ENCODE measurements at regions not wholly inside any gene's neighbourhood (a gene's known extent, or its start where the extent isn't known, plus 50 kb on each side); places are given as distances from the start of the nearest gene placed in this dataset.
"Not testable (repeated sequence)": the region's sequence is repeated elsewhere in the genome, so short reads cannot be mapped to it uniquely, and the experiment has no call there.

DNA sequence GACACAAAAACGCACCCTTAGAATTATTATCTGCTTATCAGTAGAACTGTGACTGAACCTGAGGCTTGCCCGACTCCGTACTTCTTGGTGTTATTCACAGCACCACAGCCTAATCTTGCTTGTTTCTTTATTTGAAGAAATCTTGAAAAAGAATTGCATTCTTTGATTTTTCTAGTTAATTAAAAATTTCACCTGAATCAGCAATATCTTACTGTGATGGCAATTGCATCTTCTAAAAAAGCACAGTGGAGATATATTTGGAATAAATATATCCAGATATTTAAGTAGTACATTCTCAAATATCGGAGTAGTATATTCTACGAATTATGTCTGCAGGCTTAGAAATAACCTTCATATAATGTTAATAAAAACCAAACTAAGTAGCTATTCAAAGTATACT lies 90.1 kb upstream of the LYSMD4 start:
- no peak for DNase-seq (ENCODE audit: low read depth)

GRCh38 chr15:99819981-99820718 lies 86.9 kb upstream of the LYSMD4 start:
- no peak for DNase-seq (ENCODE audit: low read depth)

GRCh38 chr15:99818872-99819271 lies 85.6 kb upstream of the LYSMD4 start:
- DNase-seq (ENCODE audit: low read depth): no peak

GRCh38 chr15:99816862-99817261 lies 83.6 kb upstream of the LYSMD4 start:
- not testable (repeated sequence) for DNase-seq (ENCODE audit: low read depth)

- not testable (repeated sequence) for DNase-seq (ENCODE audit: low read depth)
Measured at GRCh38 chr15:99810663-99811062, 77.4 kb upstream of the LYSMD4 start.

DNA sequence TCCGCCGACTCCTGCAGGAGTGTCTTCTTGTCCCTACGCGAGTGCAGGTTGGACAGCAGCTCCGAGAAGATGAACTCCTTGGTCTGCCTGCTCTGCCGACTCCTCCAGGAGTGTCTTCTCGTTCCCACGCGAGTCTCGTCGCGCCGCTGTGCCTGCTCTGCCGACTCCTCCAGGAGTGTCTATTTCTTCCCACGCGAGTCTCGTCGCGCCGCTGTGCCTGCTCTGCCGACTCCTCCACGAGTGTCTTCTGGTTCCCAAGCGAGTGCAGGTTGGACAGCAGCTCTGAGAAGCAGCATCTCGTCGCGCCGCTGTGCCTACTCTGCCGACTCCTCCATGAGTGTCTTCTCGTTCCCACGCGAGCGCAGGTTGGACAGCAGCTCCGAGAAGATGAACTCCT lies 66.6 kb upstream of the LYSMD4 start:
- not testable (repeated sequence) for DNase-seq (ENCODE audit: low read depth)

DNA sequence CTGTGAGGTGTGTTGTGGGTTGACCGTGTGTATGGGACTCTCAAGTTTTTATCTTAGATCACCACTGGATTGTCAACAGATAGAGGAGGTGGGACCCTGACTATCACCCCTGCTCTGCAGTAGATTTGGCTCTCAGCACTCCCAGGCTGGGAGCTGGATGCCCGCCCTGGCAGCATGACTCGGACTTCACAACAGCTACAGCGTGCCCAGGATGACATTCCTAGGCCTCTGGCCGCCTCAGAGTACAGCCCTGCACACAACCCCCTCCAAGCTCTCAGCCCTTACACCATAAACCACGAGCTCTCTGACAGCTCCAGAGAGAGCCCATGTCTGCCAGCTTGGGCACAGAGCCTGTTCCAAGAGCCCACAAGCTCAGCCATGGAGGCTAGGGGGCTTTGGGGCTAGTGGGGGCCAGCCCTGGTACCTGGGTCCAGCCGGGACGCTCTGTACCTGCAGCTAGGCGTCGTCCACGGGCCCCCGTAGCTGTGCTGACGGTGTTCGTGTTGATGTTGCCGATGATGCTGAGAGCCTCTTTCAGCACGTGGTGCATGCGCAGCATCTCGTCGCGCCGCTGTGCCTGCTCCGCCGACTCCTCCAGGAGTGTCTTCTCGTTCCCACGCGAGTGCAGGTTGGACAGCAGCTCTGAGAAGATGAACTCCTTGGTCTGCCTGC lies 66.1 kb upstream of the LYSMD4 start:
- DNase-seq (ENCODE audit: low read depth): not testable (repeated sequence)

GRCh38 chr15:99796940-99797870 lies 64.0 kb upstream of the LYSMD4 start:
- DNase-seq (ENCODE audit: low read depth): not testable (repeated sequence)

- not testable (repeated sequence) for DNase-seq (ENCODE audit: low read depth)
Measured at GRCh38 chr15:99791881-99792807, 58.9 kb upstream of the LYSMD4 start.

DNA sequence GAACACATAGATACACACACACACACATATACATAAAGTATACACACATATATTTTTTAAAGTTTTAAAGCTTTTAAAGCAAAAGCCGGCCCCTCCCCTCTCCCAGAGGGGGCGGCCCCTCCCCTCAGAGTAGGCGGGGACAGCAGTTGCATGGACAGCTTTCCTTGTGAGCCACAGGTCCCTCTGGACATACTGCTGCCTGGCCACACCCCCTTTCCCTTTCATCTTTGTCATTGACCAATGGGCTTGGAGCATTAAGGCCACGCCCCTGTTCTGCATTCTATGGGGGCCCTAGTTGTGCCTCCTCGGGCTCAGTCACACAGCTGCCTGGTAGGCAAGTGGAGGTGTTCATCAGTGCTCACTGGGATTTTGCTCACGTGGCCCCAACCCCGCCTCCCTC lies 57.5 kb upstream of the LYSMD4 start:
- peak; percentile 14 for DNase-seq (ENCODE audit: low read depth)

- DNase-seq (ENCODE audit: low read depth): no peak
Measured at GRCh38 chr15:99788156-99788555, 54.9 kb upstream of the LYSMD4 start.

DNA sequence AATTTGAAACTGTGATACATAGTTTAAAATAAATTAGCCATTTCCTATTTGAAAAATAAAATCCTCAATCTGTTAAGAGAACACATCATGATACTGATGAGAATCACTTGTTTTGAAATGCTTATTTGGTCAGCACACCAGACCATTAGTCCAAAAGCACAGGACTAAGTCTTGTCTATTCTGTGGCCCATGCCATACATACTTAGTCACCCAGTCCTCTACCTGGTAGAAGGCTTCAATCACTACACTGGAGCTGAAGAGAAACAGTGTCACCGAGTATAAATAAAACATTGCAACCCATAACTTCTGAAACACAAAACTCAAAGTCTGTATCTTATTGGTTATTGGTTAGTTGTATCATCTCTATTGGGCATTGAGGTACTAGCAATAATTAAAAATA lies 51.6 kb upstream of the LYSMD4 start:
- not testable (repeated sequence) for DNase-seq (ENCODE audit: low read depth)

GRCh38 chr15:99783918-99784619 lies 50.8 kb upstream of the LYSMD4 start:
- not testable (repeated sequence) for DNase-seq (ENCODE audit: low read depth)

All from CMK (cell line).